Ascending aorta (tissue), 2 donors: ENCODE measurements at regions not wholly inside any gene's neighbourhood (a gene's known extent, or its start where the extent isn't known, plus 50 kb on each side); places are given as distances from the start of the nearest gene placed in this dataset.
A peak's percentile ranks its signal among the peaks of the same experiment; 100 is the strongest.
"Not testable (repeated sequence)": the region's sequence is repeated elsewhere in the genome, so short reads cannot be mapped to it uniquely, and the experiment has no call there.

ENCODE experiments used
- DNase-seq, 2 donors: peaks; one replicate each; pipeline ENCODE4 v3.0.0-alpha.2; 2019; ENCODE audit warnings: low spot score in 2 of 2
- H3K27ac ChIP-seq, 2 donors: fragments of 200-600 bp; sonication (generic); one replicate each; pipeline ENCODE4 v1.5.1; 2016 to 2017; ENCODE audit warnings: mild to moderate bottlenecking in 1 of 2
- H3K27me3 ChIP-seq: fragments of 200-600 bp; sonication (generic); one replicate; pipeline ENCODE4 v1.5.1; 2017
- H3K36me3 ChIP-seq, 2 donors: fragments of 200-600 bp; sonication (generic); one replicate each; pipeline ENCODE4 v1.5.1; 2016
- H3K4me1 ChIP-seq, 2 donors: fragments of 200-600 bp; sonication (generic); one replicate each; pipeline ENCODE4 v1.5.1; 2016 to 2017; ENCODE audit warnings: mild to moderate bottlenecking in 1 of 2
- H3K4me3 ChIP-seq, 2 donors: fragments of 200-600 bp; sonication (generic); one replicate each; pipeline ENCODE4 v1.5.1; 2016 to 2017; ENCODE audit warnings: mild to moderate bottlenecking in 1 of 2
- H3K9me3 ChIP-seq, 2 donors: fragments of 200-600 bp; sonication (generic); one replicate each; pipeline ENCODE4 v1.5.1; 2016
- intact Hi-C: fragments of 100-400 bp; cut with DNase I; formaldehyde crosslinking; loops from one replicate; pipeline ENCODE4 v1.15.1; 2023
- TF ChIP-seq, protein P1 (sequence below), 3 experiments: fragments of 200-600 bp in 2 of 3; fragments of 450-650 bp in 1 of 3; sonication (generic) in 2 of 3; IDR thresholded peaks; one replicate each; pipeline ENCODE4 v1.5.1; 2016 to 2019; ENCODE audit warnings: antibody characterized with exemption in 3 of 3, mild to moderate bottlenecking in 1 of 3, moderate library complexity in 1 of 3

- Histone ChIP-seq H3K4me1 (no peaks in the 10 kb centered on the region), H3K36me3 (no peaks in the 10 kb centered on the region), H3K27ac (no peak overlapping the region), H3K9me3 (no peaks in the 10 kb centered on the region), H3K27me3 (no peaks in the 10 kb centered on the region), H3K4me3 (no peak overlapping the region)
- TF ChIP-seq, protein P1, sequence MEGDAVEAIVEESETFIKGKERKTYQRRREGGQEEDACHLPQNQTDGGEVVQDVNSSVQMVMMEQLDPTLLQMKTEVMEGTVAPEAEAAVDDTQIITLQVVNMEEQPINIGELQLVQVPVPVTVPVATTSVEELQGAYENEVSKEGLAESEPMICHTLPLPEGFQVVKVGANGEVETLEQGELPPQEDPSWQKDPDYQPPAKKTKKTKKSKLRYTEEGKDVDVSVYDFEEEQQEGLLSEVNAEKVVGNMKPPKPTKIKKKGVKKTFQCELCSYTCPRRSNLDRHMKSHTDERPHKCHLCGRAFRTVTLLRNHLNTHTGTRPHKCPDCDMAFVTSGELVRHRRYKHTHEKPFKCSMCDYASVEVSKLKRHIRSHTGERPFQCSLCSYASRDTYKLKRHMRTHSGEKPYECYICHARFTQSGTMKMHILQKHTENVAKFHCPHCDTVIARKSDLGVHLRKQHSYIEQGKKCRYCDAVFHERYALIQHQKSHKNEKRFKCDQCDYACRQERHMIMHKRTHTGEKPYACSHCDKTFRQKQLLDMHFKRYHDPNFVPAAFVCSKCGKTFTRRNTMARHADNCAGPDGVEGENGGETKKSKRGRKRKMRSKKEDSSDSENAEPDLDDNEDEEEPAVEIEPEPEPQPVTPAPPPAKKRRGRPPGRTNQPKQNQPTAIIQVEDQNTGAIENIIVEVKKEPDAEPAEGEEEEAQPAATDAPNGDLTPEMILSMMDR (IDR thresholded peaks at IDR 0.05): no peak
- no peak for DNase-seq
- intact Hi-C loops: no loop called here
Measured at GRCh38 chr6:163739408-163739725, 324.8 kb downstream of the QKI start.

GRCh38 chr6:163738725-163739407 lies 324.3 kb downstream of the QKI start:
- Histone ChIP-seq H3K9me3 (no peaks in the 10 kb centered on the region), H3K4me1 (no peaks in the 10 kb centered on the region), H3K27me3 (no peaks in the 10 kb centered on the region), H3K4me3 (no peak overlapping the region), H3K36me3 (no peaks in the 10 kb centered on the region), H3K27ac (no peak overlapping the region)
- intact Hi-C loops: no loop called here
- DNase-seq: no peak
- TF ChIP-seq, protein P1 (IDR thresholded peaks at IDR 0.05): no peak

GRCh38 chr6:163738304-163738703 lies 323.8 kb downstream of the QKI start:
- Histone ChIP-seq H3K4me1 (no peaks in the 10 kb centered on the region), H3K9me3 (no peaks in the 10 kb centered on the region), H3K36me3 (no peaks in the 10 kb centered on the region), H3K27me3 (no peaks in the 10 kb centered on the region), H3K4me3 (no peak overlapping the region), H3K27ac (no peak overlapping the region)
- TF ChIP-seq, protein P1 (IDR thresholded peaks at IDR 0.05): no peak
- no peak for DNase-seq
- intact Hi-C loops: no loop called here

DNA sequence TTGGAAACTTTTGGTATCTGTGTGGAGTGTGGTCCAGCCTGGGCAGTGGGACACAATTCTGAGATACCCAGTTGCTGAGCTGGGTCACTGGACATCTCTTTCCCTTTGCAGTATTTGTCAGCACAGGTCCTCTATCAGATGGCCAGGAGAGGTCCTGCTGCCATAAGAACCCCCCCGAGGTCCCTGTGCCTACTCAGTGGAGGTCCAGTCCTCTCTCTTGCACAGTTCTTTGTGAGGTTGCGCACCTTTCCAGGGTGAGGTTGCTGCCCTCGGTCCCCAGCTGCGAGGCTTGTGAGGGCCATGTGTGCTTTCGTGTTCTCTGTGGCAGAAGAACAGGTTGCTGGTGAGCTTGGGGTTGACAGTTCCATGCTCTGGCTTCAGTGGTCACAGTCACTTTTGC lies 320.6 kb downstream of the QKI start:
- Histone ChIP-seq H3K36me3 (no peaks in the 10 kb centered on the region), H3K27ac (no peak overlapping the region), H3K4me1 (no peaks in the 10 kb centered on the region), H3K9me3 (no peaks in the 10 kb centered on the region), H3K27me3 (no peaks in the 10 kb centered on the region), H3K4me3 (no peak overlapping the region)
- TF ChIP-seq, protein P1 (IDR thresholded peaks at IDR 0.05): no peak
- intact Hi-C loops: no loop called here
- DNase-seq: no peak

GRCh38 chr6:163733061-163733460 lies 318.5 kb downstream of the QKI start:
- intact Hi-C loops: no loop called here
- TF ChIP-seq, protein P1 (IDR thresholded peaks at IDR 0.05): no peak
- H3K27ac ChIP-seq: no peak overlapping the region
- DNase-seq: no peak
- no peaks in the 10 kb centered on the region for H3K4me1 ChIP-seq
- H3K9me3 ChIP-seq: no peaks in the 10 kb centered on the region
- H3K36me3 ChIP-seq: no peaks in the 10 kb centered on the region
- H3K4me3 ChIP-seq: no peak overlapping the region
- no peaks in the 10 kb centered on the region for H3K27me3 ChIP-seq

- Histone ChIP-seq H3K27me3 (no peaks in the 10 kb centered on the region), H3K36me3 (no peaks in the 10 kb centered on the region), H3K27ac (no peak overlapping the region), H3K4me3 (no peak overlapping the region), H3K4me1 (no peaks in the 10 kb centered on the region), H3K9me3 (no peaks in the 10 kb centered on the region)
- intact Hi-C loops: no loop called here
- TF ChIP-seq, protein P1 (IDR thresholded peaks at IDR 0.05): no peak
- DNase-seq: no peak
Measured at GRCh38 chr6:163732479-163732878, 318.0 kb downstream of the QKI start.

- H3K9me3 ChIP-seq, intact Hi-C loops, H3K4me1 ChIP-seq, H3K27me3 ChIP-seq, H3K27ac ChIP-seq, H3K4me3 ChIP-seq, H3K36me3 ChIP-seq: not testable (repeated sequence)
- DNase-seq: peak in 1 of 2 donors; percentile 28
Measured at GRCh38 chr6:163732014-163732351, 317.5 kb downstream of the QKI start.
